ENCODE measurements at regions not wholly inside any gene's neighbourhood (a gene's known extent, or its start where the extent isn't known, plus 50 kb on each side); places are given as distances from the start of the nearest gene placed in this dataset.
"Not testable (repeated sequence)": the region's sequence is repeated elsewhere in the genome, so short reads cannot be mapped to it uniquely, and the experiment has no call there.

DNA sequence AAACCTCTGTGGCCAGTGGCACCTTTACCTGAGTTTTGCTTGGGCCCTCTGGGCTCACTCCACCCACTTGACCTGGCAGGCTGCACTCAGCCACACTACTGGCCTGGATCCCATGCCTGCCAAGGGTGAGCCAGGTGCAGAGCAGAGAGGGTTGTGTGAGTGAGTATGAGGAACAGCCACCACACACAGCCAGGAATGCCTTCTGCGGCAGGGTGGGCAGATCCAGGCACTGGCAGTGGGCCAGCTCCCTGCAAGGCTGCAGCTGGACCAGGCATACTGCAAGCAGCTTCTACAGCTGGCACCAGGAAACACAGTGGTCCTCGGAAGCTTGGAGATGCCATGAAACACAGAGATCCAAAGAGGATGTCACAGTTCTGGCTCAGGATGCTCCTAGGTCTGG, 570.1 kb upstream of the ACTRT1 start:
- in situ Hi-C loops (cut with HindIII; ENCODE audit: low sequenced_read_pairs), result no loop called here
- TF ChIP-seq CTCF (IDR thresholded peaks at IDR 0.05; ENCODE audit: low read depth, low read length), result no peak
- DNase-seq (ENCODE audit: low read depth, low spot score), result no peak
- H3K4me3 ChIP-seq (ENCODE audit: low read depth, low read length), result no peak overlapping the region

GRCh38 chrX:128619490-128619889, 567.3 kb upstream of the ACTRT1 start:
- no peak overlapping the region for H3K4me3 ChIP-seq (ENCODE audit: low read depth, low read length)
- in situ Hi-C loops (cut with HindIII; ENCODE audit: low sequenced_read_pairs), result no loop called here
- no peak for TF ChIP-seq CTCF (IDR thresholded peaks at IDR 0.05; ENCODE audit: low read depth, low read length)

GRCh38 chrX:128616933-128617332, 564.7 kb upstream of the ACTRT1 start:
- in situ Hi-C loops (cut with HindIII; ENCODE audit: low sequenced_read_pairs), result no loop called here
- no peak overlapping the region for H3K4me3 ChIP-seq (ENCODE audit: low read depth, low read length)
- no peak for TF ChIP-seq CTCF (IDR thresholded peaks at IDR 0.05; ENCODE audit: low read depth, low read length)
- no peak for DNase-seq (ENCODE audit: low read depth, low spot score)

More at GRCh38 chrX:128619490-128619889, 567.3 kb upstream of the ACTRT1 start:
- no peak for DNase-seq (ENCODE audit: low read depth, low spot score)

- DNase-seq (ENCODE audit: low read depth, low spot score); in situ Hi-C loops (cut with HindIII; ENCODE audit: low sequenced_read_pairs); H3K4me3 ChIP-seq (ENCODE audit: low read depth, low read length): not testable (repeated sequence)
Measured at GRCh38 chrX:128606817-128607216, 554.6 kb upstream of the ACTRT1 start.

DNA sequence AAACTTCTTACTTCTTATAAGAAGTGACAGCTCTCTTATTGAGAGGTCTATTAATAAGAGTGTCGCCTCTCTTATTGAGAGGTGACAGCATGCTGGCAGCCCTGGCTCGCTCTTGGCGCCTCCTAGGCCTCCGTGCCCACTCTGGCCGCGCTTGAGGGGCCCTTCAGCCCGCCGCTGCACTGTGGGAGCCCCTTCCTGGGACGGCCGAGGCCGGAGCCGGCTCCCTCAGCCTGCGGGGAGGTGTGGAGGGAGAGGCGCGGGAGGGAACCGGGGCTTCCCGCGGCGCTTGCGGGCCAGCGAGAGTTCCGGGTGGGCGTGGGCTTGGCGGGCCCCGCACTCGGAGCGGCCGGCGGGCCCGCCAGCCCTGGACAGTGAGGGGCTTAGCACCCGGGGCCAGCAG, 554.2 kb upstream of the ACTRT1 start:
- DNase-seq (ENCODE audit: low read depth, low spot score); in situ Hi-C loops (cut with HindIII; ENCODE audit: low sequenced_read_pairs); H3K4me3 ChIP-seq (ENCODE audit: low read depth, low read length): not testable (repeated sequence)

GRCh38 chrX:128601706-128602105, 549.5 kb upstream of the ACTRT1 start:
- no peak for DNase-seq (ENCODE audit: low read depth, low spot score)
- no peak for TF ChIP-seq CTCF (IDR thresholded peaks at IDR 0.05; ENCODE audit: low read depth, low read length)
- no peak overlapping the region for H3K4me3 ChIP-seq (ENCODE audit: low read depth, low read length)
- in situ Hi-C loops (cut with HindIII; ENCODE audit: low sequenced_read_pairs), result no loop called here

DNA sequence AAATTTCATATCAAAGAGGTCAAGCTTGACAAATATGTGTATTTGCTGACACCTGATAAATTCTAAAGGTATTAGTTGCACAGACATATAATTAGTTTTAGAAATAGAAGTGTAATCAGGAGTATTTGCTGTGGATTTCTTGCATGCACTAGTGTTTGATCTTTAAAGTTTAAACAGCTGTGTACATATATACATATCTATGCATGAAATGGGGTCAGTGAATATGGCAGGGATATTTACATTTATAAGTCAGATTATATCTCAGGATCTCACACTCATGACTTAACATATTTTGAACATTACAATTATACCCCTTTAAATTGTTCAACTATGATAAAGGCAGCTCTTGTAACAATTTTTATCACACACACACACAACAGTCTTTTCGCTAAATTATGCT, 547.4 kb upstream of the ACTRT1 start:
- no peak for TF ChIP-seq CTCF (IDR thresholded peaks at IDR 0.05; ENCODE audit: low read depth, low read length)

DNA sequence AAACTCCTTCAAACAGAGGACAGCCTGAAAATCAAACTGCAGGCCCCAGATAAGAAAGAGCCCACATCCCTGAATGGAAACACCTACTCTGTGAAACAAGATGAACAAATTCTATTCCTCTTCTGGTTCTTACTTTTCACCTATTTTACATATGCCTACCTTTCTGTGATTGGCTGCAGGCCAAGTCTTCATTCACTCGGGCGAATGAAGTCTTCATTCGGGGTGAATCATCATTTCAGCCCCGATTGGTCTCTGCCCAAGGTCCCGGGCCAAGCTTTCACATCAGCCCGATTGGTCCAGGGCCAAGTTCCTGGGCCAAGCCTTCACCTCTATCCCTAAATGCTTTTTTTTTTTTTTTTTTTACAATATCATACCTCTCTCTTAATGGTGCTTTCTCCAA, 529.8 kb upstream of the ACTRT1 start:
- DNase-seq (ENCODE audit: low read depth, low spot score), result no peak
- no peak for TF ChIP-seq CTCF (IDR thresholded peaks at IDR 0.05; ENCODE audit: low read depth, low read length)
- no peak overlapping the region for H3K4me3 ChIP-seq (ENCODE audit: low read depth, low read length)
- in situ Hi-C loops (cut with HindIII; ENCODE audit: low sequenced_read_pairs), result no loop called here

More for the DNA sequence above, 547.4 kb upstream of the ACTRT1 start:
- H3K4me3 ChIP-seq (ENCODE audit: low read depth, low read length), result no peak overlapping the region
- in situ Hi-C loops (cut with HindIII; ENCODE audit: low sequenced_read_pairs), result no loop called here
- no peak for DNase-seq (ENCODE audit: low read depth, low spot score)
